ENCODE measurements at regions not wholly inside any gene's neighbourhood (a gene's known extent, or its start where the extent isn't known, plus 50 kb on each side); places are given as distances from the start of the nearest gene placed in this dataset.

DNA sequence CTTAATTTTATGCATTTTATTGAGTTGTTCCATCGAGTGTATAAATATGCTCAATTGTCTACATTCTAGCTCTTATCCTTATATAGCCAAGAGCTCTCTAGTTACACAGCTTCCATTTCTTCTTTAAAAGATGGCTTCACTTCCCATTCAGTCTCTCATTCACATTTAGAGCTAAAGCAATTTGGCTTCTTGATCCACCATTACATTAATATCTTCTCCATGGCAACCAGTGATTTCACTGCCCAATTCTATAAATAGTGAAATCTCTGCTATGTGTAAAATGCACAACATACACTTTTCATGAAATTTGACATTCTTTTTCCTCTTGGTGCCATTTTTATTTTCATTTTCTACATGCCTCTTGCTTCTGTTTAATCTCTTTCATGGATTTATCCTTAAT, 696.9 kb upstream of the ATXN8OS start:
- TF ChIP-seq, protein P1, sequence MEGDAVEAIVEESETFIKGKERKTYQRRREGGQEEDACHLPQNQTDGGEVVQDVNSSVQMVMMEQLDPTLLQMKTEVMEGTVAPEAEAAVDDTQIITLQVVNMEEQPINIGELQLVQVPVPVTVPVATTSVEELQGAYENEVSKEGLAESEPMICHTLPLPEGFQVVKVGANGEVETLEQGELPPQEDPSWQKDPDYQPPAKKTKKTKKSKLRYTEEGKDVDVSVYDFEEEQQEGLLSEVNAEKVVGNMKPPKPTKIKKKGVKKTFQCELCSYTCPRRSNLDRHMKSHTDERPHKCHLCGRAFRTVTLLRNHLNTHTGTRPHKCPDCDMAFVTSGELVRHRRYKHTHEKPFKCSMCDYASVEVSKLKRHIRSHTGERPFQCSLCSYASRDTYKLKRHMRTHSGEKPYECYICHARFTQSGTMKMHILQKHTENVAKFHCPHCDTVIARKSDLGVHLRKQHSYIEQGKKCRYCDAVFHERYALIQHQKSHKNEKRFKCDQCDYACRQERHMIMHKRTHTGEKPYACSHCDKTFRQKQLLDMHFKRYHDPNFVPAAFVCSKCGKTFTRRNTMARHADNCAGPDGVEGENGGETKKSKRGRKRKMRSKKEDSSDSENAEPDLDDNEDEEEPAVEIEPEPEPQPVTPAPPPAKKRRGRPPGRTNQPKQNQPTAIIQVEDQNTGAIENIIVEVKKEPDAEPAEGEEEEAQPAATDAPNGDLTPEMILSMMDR (IDR thresholded peaks at IDR 0.05) = no peak
- TF ChIP-seq POLR2AphosphoS5 (IDR thresholded peaks at IDR 0.05) = no peak
